Psoas muscle (tissue), 7 donors: ENCODE measurements at regions not wholly inside any gene's neighbourhood (a gene's known extent, or its start where the extent isn't known, plus 50 kb on each side); places are given as distances from the start of the nearest gene placed in this dataset.

Source experiments
- ATAC-seq, 4 donors: fragments of 200-7000 bp; cut with Tn5 transposase; one replicate each; pipeline ENCODE4 v1.9.1; 2020; ENCODE audit warnings: moderate library complexity in 3 of 4, mild to moderate bottlenecking in 2 of 4
- DNase-seq, 2 donors: peaks; one replicate each; pipeline ENCODE4 v3.0.0-alpha.2; 2020
- H3K27ac ChIP-seq: fragments of 200-600 bp; one replicate; pipeline ENCODE4 v1.8.0; 2022
- H3K27me3 ChIP-seq, 3 donors: fragments of 200-600 bp in 1 of 3; one replicate each; pipeline versions ENCODE4 v1.6.1 to v1.8.0; 2013 to 2022; ENCODE audit warnings: low read length in 2 of 3, mild to moderate bottlenecking in 2 of 3, moderate library complexity in 1 of 3; ENCODE audit not compliant: insufficient read depth in 3 of 3
- H3K36me3 ChIP-seq, 2 donors: fragments of 200-600 bp in 1 of 2; one replicate each; pipeline versions ENCODE4 v1.6.1 to v1.8.0; 2013 to 2022; ENCODE audit warnings: low read depth in 1 of 2, mild to moderate bottlenecking in 1 of 2, moderate library complexity in 1 of 2; ENCODE audit not compliant: insufficient read depth in 1 of 2
- H3K4me1 ChIP-seq: fragments of 200-600 bp; one replicate; pipeline ENCODE4 v1.8.0; 2022
- H3K4me3 ChIP-seq: fragments of 200-600 bp; one replicate; pipeline ENCODE4 v1.8.0; 2022; ENCODE audit warnings: mild to moderate bottlenecking
- H3K9me3 ChIP-seq: fragments of 200-600 bp; one replicate; pipeline ENCODE4 v1.8.0; 2022
- WGBS, 3 donors: extraction: QIAGEN DNeasy Blood & Tissue Kit; methylation state at CpG; one replicate each; pipeline versions ENCODE4 v1.1.6 to v1.1.7; 2013; 5-methylcytosine and 5-hydroxymethylcytosine counted together
- intact Hi-C, 2 donors: fragments of 100-400 bp; cut with DNase I; formaldehyde crosslinking; loops; one replicate each; pipeline versions ENCODE4 v1.11.0 to v1.14.2; 2022
- TF ChIP-seq, protein P1 (sequence below): fragments of 200-600 bp; IDR thresholded peaks from one replicate; pipeline ENCODE4 v1.8.0; 2022; ENCODE audit warnings: antibody characterized with exemption
- donor health status: healthy with polysubstance abuse.
- donor health status: DM: no; HTN: no; CAD: no; lungs with moderate emphysema.
- donor health status: Bipolar disorder and iron deficiency.
- donor health status: healthy.
- donor health status: DM: yes; HTN: yes; CAD: no.
- donor health status: DM: no; HTN: no; CAD: no.
- donor health status: DM: yes; HTN: yes; CAD: no.

DNA sequence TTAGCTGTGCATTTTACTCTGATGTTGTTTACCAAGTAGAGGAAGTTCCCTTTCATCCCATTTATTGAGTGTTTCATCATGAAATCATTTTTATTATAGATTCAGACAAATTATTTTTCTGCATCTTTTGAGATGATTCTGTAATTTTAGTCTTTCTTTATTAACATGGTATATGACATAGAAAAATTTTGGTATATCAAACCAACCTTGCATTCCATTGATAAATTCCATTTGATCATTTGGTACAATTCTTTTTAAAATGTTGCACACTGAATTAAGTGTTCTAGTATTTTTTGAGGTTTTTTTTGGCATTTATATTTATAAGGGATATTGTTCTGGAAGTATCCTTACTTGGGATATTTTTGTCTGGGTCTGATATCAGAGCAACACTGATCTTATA lies 308.4 kb downstream of the DLEU7 start:
- Histone ChIP-seq H3K4me1 (peaks cover 11% of the 10 kb centered on the region), H3K36me3 (no peaks in the 10 kb centered on the region), H3K27me3 (no peaks in the 10 kb centered on the region), H3K4me3 (no peak overlapping the region), H3K9me3 (peaks cover 13% of the 10 kb centered on the region), H3K27ac (no peak overlapping the region)
- TF ChIP-seq, protein P1, sequence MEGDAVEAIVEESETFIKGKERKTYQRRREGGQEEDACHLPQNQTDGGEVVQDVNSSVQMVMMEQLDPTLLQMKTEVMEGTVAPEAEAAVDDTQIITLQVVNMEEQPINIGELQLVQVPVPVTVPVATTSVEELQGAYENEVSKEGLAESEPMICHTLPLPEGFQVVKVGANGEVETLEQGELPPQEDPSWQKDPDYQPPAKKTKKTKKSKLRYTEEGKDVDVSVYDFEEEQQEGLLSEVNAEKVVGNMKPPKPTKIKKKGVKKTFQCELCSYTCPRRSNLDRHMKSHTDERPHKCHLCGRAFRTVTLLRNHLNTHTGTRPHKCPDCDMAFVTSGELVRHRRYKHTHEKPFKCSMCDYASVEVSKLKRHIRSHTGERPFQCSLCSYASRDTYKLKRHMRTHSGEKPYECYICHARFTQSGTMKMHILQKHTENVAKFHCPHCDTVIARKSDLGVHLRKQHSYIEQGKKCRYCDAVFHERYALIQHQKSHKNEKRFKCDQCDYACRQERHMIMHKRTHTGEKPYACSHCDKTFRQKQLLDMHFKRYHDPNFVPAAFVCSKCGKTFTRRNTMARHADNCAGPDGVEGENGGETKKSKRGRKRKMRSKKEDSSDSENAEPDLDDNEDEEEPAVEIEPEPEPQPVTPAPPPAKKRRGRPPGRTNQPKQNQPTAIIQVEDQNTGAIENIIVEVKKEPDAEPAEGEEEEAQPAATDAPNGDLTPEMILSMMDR, result no peak
- DNase-seq, result no peak
- no peak for ATAC-seq
- intact Hi-C loops, result loop anchor here in 1 of 2 donors (5.0 kb wide), 2 partner anchors 377 to 538 kb away; partner anchors contain the start of gene TRIM13

DNA sequence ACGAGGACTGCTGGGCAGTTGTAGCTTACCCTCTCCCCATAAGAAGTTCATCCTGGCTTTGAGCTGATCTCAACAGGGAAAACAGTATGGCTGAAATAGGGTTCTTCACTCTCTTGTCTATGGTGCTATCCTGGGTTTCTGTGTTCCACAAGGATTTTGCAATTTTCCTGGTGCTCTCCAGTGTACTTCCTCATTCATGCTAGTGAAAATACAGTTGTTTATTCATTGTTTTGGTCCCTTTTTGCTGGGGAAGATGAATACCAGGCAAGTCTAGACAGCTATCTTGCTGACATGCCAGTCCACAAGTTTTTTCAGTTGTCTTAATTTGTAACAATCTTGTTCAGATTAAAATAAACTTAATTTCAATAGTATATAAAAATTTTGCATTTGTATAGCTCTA lies 306.5 kb downstream of the DLEU7 start:
- DNase-seq (no peak), ATAC-seq (no peak)
- no peaks in the 10 kb centered on the region for H3K4me1 ChIP-seq
- H3K9me3 ChIP-seq, result peaks cover 13% of the 10 kb centered on the region
- H3K4me3 ChIP-seq, result no peak overlapping the region
- no peak overlapping the region for H3K27ac ChIP-seq
- H3K27me3 ChIP-seq, result no peaks in the 10 kb centered on the region
- intact Hi-C loops, result loop anchor here in 1 of 2 donors (5.0 kb wide), 2 partner anchors 375 to 540 kb away; partner anchors contain the start of gene TRIM13
- TF ChIP-seq, protein P1, result no peak
- no peaks in the 10 kb centered on the region for H3K36me3 ChIP-seq
- 89 to 98% (median 97%) methylated on average over 1 of the region's 1 CpG for WGBS, 3 donors

DNA sequence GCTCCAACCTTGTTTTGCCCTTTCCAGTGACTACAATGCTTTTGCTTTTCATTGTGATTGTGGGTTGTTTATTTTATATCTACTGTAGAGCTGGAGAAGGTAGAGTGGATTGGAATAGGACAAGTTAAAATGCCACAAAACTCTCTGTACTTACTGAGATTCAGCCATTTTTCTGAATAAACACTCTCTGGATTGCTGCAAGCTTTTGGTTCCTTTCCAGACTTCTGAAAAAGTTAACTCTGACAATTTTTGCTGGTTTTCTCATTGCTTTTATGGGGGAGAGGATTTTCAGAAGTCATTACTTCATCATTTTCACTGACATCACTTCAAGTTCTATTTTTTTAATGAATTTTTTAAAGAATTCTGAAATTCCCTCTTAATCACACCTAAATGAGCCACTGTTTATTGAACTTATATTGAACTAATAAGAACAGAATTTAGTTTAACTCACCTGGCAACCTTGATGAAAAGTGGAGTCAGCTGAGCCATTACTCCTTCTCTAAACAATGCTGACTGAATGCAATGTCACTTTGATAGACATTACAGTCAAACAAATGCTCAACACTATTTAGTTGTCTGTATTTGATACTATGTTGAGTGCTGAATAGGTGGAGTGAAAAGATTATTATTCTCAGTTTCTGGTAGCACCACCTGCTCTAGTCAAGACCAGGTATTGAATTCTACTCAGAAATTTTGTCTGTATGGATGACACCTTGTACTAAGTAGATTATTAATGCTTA lies 303.5 kb downstream of the DLEU7 start:
- Histone ChIP-seq H3K27me3 (no peaks in the 10 kb centered on the region), H3K4me1 (peaks cover 7% of the 10 kb centered on the region), H3K4me3 (no peak overlapping the region), H3K9me3 (peaks cover 5% of the 10 kb centered on the region), H3K36me3 (no peaks in the 10 kb centered on the region), H3K27ac (no peak overlapping the region)
- ATAC-seq, result no peak
- DNase-seq, result no peak
- TF ChIP-seq, protein P1, result no peak
- intact Hi-C loops, result loop anchor here in 1 of 2 donors (5.0 kb wide), 2 partner anchors 372 to 543 kb away; partner anchors contain the start of gene TRIM13

DNA sequence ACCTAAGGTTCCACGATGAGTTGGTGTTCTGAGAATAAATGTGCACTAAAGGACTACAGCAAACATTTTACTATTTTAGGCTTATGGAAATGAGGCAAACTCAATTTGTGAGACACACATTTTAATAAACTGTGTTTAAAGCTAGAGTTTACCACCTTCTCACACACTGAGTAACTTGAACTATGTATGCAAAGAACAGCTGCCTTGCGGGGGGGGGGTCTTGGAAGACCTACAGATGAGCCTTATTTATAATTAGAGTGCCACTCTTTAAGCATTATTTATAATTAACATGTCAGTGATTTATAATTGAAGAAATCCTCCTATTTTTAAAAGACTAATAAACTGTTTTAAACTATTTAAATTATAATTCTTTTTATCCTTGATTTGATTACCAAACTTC lies 300.4 kb downstream of the DLEU7 start:
- no peaks in the 10 kb centered on the region for H3K36me3 ChIP-seq
- intact Hi-C loops, result no loop called here
- H3K27ac ChIP-seq, result no peak overlapping the region
- H3K9me3 ChIP-seq, result no peaks in the 10 kb centered on the region
- H3K27me3 ChIP-seq, result no peaks in the 10 kb centered on the region
- no peak for DNase-seq
- peaks cover 7% of the 10 kb centered on the region for H3K4me1 ChIP-seq
- H3K4me3 ChIP-seq, result no peak overlapping the region
- ATAC-seq, result no peak
- TF ChIP-seq, protein P1, result no peak
- 44 to 55% (median 44%) methylated on average over 2 of the region's 2 CpGs for WGBS, 3 donors

DNA sequence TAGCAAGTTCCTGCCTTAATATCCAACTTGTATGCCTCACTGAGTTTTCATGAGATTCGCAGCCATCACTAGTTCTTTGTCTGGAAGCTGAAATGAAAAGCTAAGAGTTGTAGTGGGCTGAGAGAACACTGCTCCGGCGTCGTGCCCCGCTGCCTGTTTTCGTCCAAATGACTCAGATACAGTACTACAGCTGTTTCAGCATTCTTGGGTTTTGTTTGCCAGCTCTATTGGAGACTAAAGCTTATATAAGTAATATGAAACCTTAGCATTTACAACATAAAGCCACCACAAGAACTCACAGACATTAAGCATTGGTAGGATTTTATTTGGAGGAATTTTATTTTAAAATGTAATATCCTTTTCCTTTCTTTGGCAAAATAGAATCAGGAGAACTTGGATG lies 299.7 kb downstream of the DLEU7 start:
- H3K27me3 ChIP-seq, result no peaks in the 10 kb centered on the region
- DNase-seq (peak; percentile 22 to 52), ATAC-seq (peak in 3 of 4 donors; percentile 71 to 81 (median 79))
- H3K4me3 ChIP-seq, result no peak overlapping the region
- intact Hi-C loops, result no loop called here
- H3K27ac ChIP-seq, result no peak overlapping the region
- no peaks in the 10 kb centered on the region for H3K9me3 ChIP-seq
- TF ChIP-seq, protein P1, result no peak
- peaks cover 9% of the 10 kb centered on the region for H3K4me1 ChIP-seq
- WGBS, 3 donors, result 8 to 25% (median 20%) methylated on average over 6 of the region's 6 CpGs
- H3K36me3 ChIP-seq, result no peaks in the 10 kb centered on the region
